GM23338 (cell line): ENCODE measurements at regions not wholly inside any gene's neighbourhood (a gene's known extent, or its start where the extent isn't known, plus 50 kb on each side); places are given as distances from the start of the nearest gene placed in this dataset.

ENCODE experiments used
- ATAC-seq: fragments of 200-7000 bp; cut with Tn5 transposase; 3 replicates; pipeline ENCODE4 v1.9.1; 2020
- DNase-seq: peaks from one replicate; pipeline ENCODE4 v3.0.0-alpha.2; 2015; ENCODE audit warnings: low spot score
- H2AFZ ChIP-seq: fragments of 200-600 bp; sonication (generic); 2 replicates; pipeline ENCODE4 v1.8.0; 2016; ENCODE audit warnings: antibody characterized with exemption, mild to moderate bottlenecking, moderate library complexity
- H3F3A ChIP-seq: fragments of 200-600 bp; sonication (generic); replicated peaks from 2 replicates; pipeline ENCODE4 v1.8.0; 2017; ENCODE audit warnings: antibody characterized with exemption, mixed run types, low read depth
- H3K27ac ChIP-seq: fragments of 200-600 bp; sonication (generic); 2 replicates; pipeline ENCODE4 v1.6.1; 2016; ENCODE audit warnings: low read depth
- H3K27me3 ChIP-seq: fragments of 200-600 bp; sonication (generic); 2 replicates; pipeline ENCODE4 v1.8.0; 2016; ENCODE audit warnings: mild to moderate bottlenecking, mixed run types, moderate library complexity; ENCODE audit not compliant: insufficient read depth
- H3K36me3 ChIP-seq: fragments of 200-600 bp; sonication (generic); 2 replicates; pipeline ENCODE4 v1.8.0; 2016; ENCODE audit warnings: mild to moderate bottlenecking; ENCODE audit not compliant: insufficient read depth
- H3K4me1 ChIP-seq: fragments of 200-600 bp; sonication (generic); 2 replicates; pipeline ENCODE4 v1.8.0; 2016; ENCODE audit warnings: mild to moderate bottlenecking, moderate library complexity; ENCODE audit not compliant: insufficient read depth
- H3K4me2 ChIP-seq: fragments of 200-600 bp; sonication (generic); 2 replicates; pipeline ENCODE4 v1.7.1; 2017; ENCODE audit warnings: mixed run types
- H3K4me3 ChIP-seq: fragments of 200-600 bp; sonication (generic); 2 replicates; pipeline ENCODE4 v1.6.1; 2016; ENCODE audit warnings: mixed run types
- H3K79me2 ChIP-seq: fragments of 200-600 bp; sonication (generic); replicated peaks from 2 replicates; pipeline ENCODE4 v1.8.0; 2017; ENCODE audit warnings: mild to moderate bottlenecking; ENCODE audit not compliant: insufficient read depth
- H3K9me2 ChIP-seq: fragments of 200-600 bp; sonication (generic); 2 replicates; pipeline ENCODE4 v1.8.0; 2017; ENCODE audit not compliant: insufficient read depth
- H4K20me1 ChIP-seq: fragments of 200-600 bp; sonication (generic); replicated peaks from 2 replicates; pipeline ENCODE4 v1.8.0; 2017; ENCODE audit warnings: mild to moderate bottlenecking; ENCODE audit not compliant: insufficient read depth
- H3K27ac Mint-ChIP-seq: 2 replicates; pipeline ENCODE4 v1.8.0; 2020; ENCODE audit warnings: inconsistent platforms, mild to moderate bottlenecking, moderate library complexity, mixed read lengths
- H3K27me3 Mint-ChIP-seq: 3 replicates; pipeline ENCODE4 v1.8.0; 2022; ENCODE audit warnings: low read depth, mild to moderate bottlenecking, moderate library complexity, mixed read lengths, inconsistent platforms; ENCODE audit not compliant: insufficient read depth, poor library complexity
- H3K36me3 Mint-ChIP-seq: 3 replicates; pipeline ENCODE4 v1.8.0; 2021; ENCODE audit warnings: low read depth, mild to moderate bottlenecking, inconsistent platforms, moderate library complexity, mixed read lengths
- H3K4me1 Mint-ChIP-seq: 3 replicates; pipeline ENCODE4 v1.8.0; 2020; ENCODE audit warnings: mild to moderate bottlenecking, inconsistent platforms, mixed read lengths
- H3K4me3 Mint-ChIP-seq: 3 replicates; pipeline ENCODE4 v1.8.0; 2021; ENCODE audit warnings: moderate library complexity, mild to moderate bottlenecking, inconsistent platforms, mixed read lengths
- H3K9me3 Mint-ChIP-seq: 3 replicates; pipeline ENCODE4 v1.8.0; 2020; ENCODE audit warnings: moderate library complexity, mild to moderate bottlenecking, inconsistent platforms, mixed read lengths
- CREB1 ChIP-seq: fragments of 250-450 bp; sonication (Bioruptor Pico); IDR thresholded peaks from 2 replicates; pipeline ENCODE4 v1.5.0; 2020; ENCODE audit warnings: low read depth, mild to moderate bottlenecking, moderate library complexity
- EZH2 ChIP-seq: fragments of 200-600 bp; sonication (generic); IDR thresholded peaks from one replicate; pipeline ENCODE4 v1.8.0; 2017; ENCODE audit warnings: antibody characterized with exemption, mild to moderate bottlenecking, low read depth; ENCODE audit not compliant: unreplicated experiment
- EZH2phosphoT487 ChIP-seq: fragments of 200-600 bp; sonication (generic); IDR thresholded peaks from one replicate; pipeline ENCODE4 v1.8.1; 2018; ENCODE audit warnings: antibody characterized with exemption; ENCODE audit not compliant: unreplicated experiment
- JUNB ChIP-seq: IDR thresholded peaks from one replicate; pipeline ENCODE4 v1.6.1; 2016; ENCODE audit warnings: antibody characterized with exemption; ENCODE audit not compliant: unreplicated experiment
- NANOG ChIP-seq: IDR thresholded peaks from 2 replicates; pipeline ENCODE4 v1.6.1; 2016; ENCODE audit warnings: antibody characterized with exemption, borderline replicate concordance
- POLR2AphosphoS5 ChIP-seq: IDR thresholded peaks from 2 replicates; pipeline ENCODE4 v1.6.1; 2016; ENCODE audit warnings: antibody characterized with exemption, low read depth
- STAT1 ChIP-seq: IDR thresholded peaks from one replicate; pipeline ENCODE4 v1.6.1; 2016; ENCODE audit warnings: antibody characterized with exemption; ENCODE audit not compliant: unreplicated experiment
- ZNF114 ChIP-seq: fragments of 250-450 bp; sonication (Bioruptor Pico); IDR thresholded peaks from 2 replicates; pipeline ENCODE4 v1.5.0; 2020; ENCODE audit warnings: mild to moderate bottlenecking, moderate library complexity
- ZNF331 ChIP-seq: fragments of 250-450 bp; sonication (Bioruptor Pico); IDR thresholded peaks from 2 replicates; pipeline ENCODE4 v1.5.0; 2020; ENCODE audit warnings: low read depth, mild to moderate bottlenecking, moderate library complexity
- TF ChIP-seq, protein P1 (sequence below): IDR thresholded peaks from 2 replicates; pipeline ENCODE4 v1.6.1; 2016; ENCODE audit warnings: antibody characterized with exemption
- TF ChIP-seq, protein P2 (sequence below): fragments of 250-450 bp; sonication (Bioruptor Pico); IDR thresholded peaks from 2 replicates; pipeline ENCODE4 v1.5.0; 2020; ENCODE audit warnings: mild to moderate bottlenecking, moderate library complexity
- TF ChIP-seq, protein P3 (sequence below): IDR thresholded peaks from one replicate; pipeline ENCODE4 v1.6.1; 2018; ENCODE audit warnings: antibody characterized with exemption; ENCODE audit not compliant: unreplicated experiment
- TF ChIP-seq, protein P4 (sequence below), 2 experiments: fragments of 200-600 bp in 1 of 2; sonication (generic) in 1 of 2; conservative IDR thresholded peaks; 2 replicates each; pipeline versions ENCODE4 v1.5.1 to v1.6.1; 2016 to 2017; ENCODE audit warnings: antibody characterized with exemption in 2 of 2, low read depth in 2 of 2, mild to moderate bottlenecking in 2 of 2, moderate library complexity in 1 of 2

DNA sequence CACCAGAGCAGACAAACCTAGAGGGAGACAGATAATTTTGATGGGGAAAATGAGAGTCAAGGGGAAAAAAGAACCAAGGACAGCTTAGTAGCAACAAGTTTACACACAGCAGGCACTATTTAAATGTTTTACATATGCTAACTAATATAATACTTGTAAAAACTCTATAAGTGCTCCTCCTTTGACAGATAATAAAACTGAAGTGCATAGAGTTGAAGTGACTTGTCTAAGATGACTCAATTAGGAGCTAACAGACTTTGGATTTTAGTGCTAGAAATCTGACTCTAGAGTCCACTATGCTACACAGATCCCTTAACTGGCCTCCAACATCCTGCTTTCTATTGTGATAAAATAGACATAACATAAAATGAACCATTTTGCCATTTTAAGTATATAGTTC lies 506.9 kb downstream of the SATB2 start:
- Histone ChIP-seq H3K27me3 (no peaks in the 10 kb centered on the region), H3K9me2 (peaks cover 20% of the 10 kb centered on the region), H4K20me1 (no peaks in the 10 kb centered on the region), H3K4me3 (no peak overlapping the region), H3K27ac (no peak overlapping the region), H3K79me2 (no peaks in the 10 kb centered on the region), H3K36me3 (no peaks in the 10 kb centered on the region), H2AFZ (0 out of 2 replicates have a peak overlapping the region, but pooled peaks have one; percentile 2), H3K4me1 (no peaks in the 10 kb centered on the region), H3K4me2 (no peak overlapping the region), H3F3A (no peaks in the 10 kb centered on the region)
- peaks cover 2% of the 10 kb centered on the region; the same call in 1 of the 3 replicates for H3K4me1 Mint-ChIP-seq
- no peaks in the 10 kb centered on the region; the same call in 2 of the 3 replicates for H3K9me3 Mint-ChIP-seq
- H3K27ac Mint-ChIP-seq, result no peak overlapping the region
- H3K27me3 Mint-ChIP-seq, result no peaks in the 10 kb centered on the region
- no peak overlapping the region for H3K4me3 Mint-ChIP-seq
- no peaks in the 10 kb centered on the region for H3K36me3 Mint-ChIP-seq
- no peak for ATAC-seq
- TF ChIP-seq, protein P1, sequence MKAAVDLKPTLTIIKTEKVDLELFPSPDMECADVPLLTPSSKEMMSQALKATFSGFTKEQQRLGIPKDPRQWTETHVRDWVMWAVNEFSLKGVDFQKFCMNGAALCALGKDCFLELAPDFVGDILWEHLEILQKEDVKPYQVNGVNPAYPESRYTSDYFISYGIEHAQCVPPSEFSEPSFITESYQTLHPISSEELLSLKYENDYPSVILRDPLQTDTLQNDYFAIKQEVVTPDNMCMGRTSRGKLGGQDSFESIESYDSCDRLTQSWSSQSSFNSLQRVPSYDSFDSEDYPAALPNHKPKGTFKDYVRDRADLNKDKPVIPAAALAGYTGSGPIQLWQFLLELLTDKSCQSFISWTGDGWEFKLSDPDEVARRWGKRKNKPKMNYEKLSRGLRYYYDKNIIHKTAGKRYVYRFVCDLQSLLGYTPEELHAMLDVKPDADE, result no peak
- TF ChIP-seq CREB1 (CRISPR knock-in tag) (no peak), POLR2AphosphoS5 (no peak), ZNF114 (CRISPR knock-in tag) (no peak), ZNF331 (CRISPR knock-in tag) (no peak), STAT1 (no peak), NANOG (no peak), JUNB (no peak), EZH2phosphoT487 (no peak), EZH2 (no peak)
- TF ChIP-seq, protein P2, sequence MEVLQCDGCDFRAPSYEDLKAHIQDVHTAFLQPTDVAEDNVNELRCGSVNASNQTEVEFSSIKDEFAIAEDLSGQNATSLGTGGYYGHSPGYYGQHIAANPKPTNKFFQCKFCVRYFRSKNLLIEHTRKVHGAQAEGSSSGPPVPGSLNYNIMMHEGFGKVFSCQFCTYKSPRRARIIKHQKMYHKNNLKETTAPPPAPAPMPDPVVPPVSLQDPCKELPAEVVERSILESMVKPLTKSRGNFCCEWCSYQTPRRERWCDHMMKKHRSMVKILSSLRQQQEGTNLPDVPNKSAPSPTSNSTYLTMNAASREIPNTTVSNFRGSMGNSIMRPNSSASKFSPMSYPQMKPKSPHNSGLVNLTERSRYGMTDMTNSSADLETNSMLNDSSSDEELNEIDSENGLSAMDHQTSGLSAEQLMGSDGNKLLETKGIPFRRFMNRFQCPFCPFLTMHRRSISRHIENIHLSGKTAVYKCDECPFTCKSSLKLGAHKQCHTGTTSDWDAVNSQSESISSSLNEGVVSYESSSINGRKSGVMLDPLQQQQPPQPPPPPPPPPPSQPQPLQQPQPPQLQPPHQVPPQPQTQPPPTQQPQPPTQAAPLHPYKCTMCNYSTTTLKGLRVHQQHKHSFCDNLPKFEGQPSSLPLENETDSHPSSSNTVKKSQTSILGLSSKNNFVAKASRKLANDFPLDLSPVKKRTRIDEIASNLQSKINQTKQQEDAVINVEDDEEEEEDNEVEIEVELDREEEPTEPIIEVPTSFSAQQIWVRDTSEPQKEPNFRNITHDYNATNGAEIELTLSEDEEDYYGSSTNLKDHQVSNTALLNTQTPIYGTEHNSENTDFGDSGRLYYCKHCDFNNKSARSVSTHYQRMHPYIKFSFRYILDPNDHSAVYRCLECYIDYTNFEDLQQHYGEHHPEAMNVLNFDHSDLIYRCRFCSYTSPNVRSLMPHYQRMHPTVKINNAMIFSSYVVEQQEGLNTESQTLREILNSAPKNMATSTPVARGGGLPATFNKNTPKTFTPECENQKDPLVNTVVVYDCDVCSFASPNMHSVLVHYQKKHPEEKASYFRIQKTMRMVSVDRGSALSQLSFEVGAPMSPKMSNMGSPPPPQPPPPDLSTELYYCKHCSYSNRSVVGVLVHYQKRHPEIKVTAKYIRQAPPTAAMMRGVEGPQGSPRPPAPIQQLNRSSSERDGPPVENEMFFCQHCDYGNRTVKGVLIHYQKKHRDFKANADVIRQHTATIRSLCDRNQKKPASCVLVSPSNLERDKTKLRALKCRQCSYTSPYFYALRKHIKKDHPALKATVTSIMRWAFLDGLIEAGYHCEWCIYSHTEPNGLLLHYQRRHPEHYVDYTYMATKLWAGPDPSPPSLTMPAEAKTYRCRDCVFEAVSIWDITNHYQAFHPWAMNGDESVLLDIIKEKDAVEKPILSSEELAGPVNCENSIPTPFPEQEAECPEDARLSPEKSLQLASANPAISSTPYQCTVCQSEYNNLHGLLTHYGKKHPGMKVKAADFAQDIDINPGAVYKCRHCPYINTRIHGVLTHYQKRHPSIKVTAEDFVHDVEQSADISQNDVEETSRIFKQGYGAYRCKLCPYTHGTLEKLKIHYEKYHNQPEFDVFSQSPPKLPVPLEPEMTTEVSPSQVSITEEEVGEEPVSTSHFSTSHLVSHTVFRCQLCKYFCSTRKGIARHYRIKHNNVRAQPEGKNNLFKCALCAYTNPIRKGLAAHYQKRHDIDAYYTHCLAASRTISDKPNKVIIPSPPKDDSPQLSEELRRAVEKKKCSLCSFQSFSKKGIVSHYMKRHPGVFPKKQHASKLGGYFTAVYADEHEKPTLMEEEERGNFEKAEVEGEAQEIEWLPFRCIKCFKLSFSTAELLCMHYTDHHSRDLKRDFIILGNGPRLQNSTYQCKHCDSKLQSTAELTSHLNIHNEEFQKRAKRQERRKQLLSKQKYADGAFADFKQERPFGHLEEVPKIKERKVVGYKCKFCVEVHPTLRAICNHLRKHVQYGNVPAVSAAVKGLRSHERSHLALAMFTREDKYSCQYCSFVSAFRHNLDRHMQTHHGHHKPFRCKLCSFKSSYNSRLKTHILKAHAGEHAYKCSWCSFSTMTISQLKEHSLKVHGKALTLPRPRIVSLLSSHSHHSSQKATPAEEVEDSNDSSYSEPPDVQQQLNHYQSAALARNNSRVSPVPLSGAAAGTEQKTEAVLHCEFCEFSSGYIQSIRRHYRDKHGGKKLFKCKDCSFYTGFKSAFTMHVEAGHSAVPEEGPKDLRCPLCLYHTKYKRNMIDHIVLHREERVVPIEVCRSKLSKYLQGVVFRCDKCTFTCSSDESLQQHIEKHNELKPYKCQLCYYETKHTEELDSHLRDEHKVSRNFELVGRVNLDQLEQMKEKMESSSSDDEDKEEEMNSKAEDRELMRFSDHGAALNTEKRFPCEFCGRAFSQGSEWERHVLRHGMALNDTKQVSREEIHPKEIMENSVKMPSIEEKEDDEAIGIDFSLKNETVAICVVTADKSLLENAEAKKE (CRISPR knock-in tag), result no peak
- TF ChIP-seq, protein P3, sequence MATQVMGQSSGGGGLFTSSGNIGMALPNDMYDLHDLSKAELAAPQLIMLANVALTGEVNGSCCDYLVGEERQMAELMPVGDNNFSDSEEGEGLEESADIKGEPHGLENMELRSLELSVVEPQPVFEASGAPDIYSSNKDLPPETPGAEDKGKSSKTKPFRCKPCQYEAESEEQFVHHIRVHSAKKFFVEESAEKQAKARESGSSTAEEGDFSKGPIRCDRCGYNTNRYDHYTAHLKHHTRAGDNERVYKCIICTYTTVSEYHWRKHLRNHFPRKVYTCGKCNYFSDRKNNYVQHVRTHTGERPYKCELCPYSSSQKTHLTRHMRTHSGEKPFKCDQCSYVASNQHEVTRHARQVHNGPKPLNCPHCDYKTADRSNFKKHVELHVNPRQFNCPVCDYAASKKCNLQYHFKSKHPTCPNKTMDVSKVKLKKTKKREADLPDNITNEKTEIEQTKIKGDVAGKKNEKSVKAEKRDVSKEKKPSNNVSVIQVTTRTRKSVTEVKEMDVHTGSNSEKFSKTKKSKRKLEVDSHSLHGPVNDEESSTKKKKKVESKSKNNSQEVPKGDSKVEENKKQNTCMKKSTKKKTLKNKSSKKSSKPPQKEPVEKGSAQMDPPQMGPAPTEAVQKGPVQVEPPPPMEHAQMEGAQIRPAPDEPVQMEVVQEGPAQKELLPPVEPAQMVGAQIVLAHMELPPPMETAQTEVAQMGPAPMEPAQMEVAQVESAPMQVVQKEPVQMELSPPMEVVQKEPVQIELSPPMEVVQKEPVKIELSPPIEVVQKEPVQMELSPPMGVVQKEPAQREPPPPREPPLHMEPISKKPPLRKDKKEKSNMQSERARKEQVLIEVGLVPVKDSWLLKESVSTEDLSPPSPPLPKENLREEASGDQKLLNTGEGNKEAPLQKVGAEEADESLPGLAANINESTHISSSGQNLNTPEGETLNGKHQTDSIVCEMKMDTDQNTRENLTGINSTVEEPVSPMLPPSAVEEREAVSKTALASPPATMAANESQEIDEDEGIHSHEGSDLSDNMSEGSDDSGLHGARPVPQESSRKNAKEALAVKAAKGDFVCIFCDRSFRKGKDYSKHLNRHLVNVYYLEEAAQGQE, result no peak
- TF ChIP-seq, protein P4, sequence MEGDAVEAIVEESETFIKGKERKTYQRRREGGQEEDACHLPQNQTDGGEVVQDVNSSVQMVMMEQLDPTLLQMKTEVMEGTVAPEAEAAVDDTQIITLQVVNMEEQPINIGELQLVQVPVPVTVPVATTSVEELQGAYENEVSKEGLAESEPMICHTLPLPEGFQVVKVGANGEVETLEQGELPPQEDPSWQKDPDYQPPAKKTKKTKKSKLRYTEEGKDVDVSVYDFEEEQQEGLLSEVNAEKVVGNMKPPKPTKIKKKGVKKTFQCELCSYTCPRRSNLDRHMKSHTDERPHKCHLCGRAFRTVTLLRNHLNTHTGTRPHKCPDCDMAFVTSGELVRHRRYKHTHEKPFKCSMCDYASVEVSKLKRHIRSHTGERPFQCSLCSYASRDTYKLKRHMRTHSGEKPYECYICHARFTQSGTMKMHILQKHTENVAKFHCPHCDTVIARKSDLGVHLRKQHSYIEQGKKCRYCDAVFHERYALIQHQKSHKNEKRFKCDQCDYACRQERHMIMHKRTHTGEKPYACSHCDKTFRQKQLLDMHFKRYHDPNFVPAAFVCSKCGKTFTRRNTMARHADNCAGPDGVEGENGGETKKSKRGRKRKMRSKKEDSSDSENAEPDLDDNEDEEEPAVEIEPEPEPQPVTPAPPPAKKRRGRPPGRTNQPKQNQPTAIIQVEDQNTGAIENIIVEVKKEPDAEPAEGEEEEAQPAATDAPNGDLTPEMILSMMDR (conservative IDR thresholded peaks at IDR 0.05; ENCODE audit: low read depth in 2 of 2), result no peak
- DNase-seq, result no peak
